K562 (cell line): ENCODE measurements at regions not wholly inside any gene's neighbourhood (a gene's known extent, or its start where the extent isn't known, plus 50 kb on each side); places are given as distances from the start of the nearest gene placed in this dataset.

Source experiments
- ATAC-seq: fragments of 200-7000 bp; cut with Tn5 transposase; 3 replicates; pipeline ENCODE4 v1.9.1; 2020; ENCODE audit warnings: moderate library complexity
- BruUV-seq: library from RNA; stranded (reverse); fragments of 400-500 nt; replicated peaks from 2 replicates; lab custom pipeline; 2021; lab: Mats Ljungman, UMichigan
- CTCF ChIA-PET: fragments of 300-600 bp; formaldehyde crosslinking; extraction: SDS; loops from one replicate; lab custom pipeline; 2021; ENCODE audit warnings: low intra/inter-chr PET ratio; lab: Yijun Ruan, JAX
- POLR2A ChIA-PET: fragments of 300-600, 350-650 bp; sonication (Branson Sonifier 250); formaldehyde crosslinking; extraction: SDS; loops from one replicate; lab custom pipeline; 2021; ENCODE audit warnings: antibody characterized with exemption, inconsistent platforms; lab: Yijun Ruan, JAX
- DNase-seq, 4 experiments: peaks; one replicate each; pipeline versions ENCODE4 v3.0.0 to v3.0.0-alpha.2; 2011 to 2018; ENCODE audit warnings: low spot score in 3 of 4, mixed read lengths in 3 of 4; ENCODE audit errors: extremely low read depth in 1 of 4
- FAIRE-seq: peaks from 2 replicates; lab custom pipeline; 2011; peaks lifted over from hg19 to GRCh38; lab: Jason Lieb, UNC
- H2AFZ ChIP-seq: 2 replicates; pipeline ENCODE4 v1.6.0; 2011; ENCODE audit warnings: low read depth, low read length, control low read depth, inconsistent platforms
- H3K27ac ChIP-seq: fragments of 200-600 bp; 3 replicates; pipeline ENCODE4 v1.8.0; 2011; ENCODE audit warnings: low read depth, mild to moderate bottlenecking, control low read depth, inconsistent platforms, low read length, moderate library complexity, mixed read lengths; ENCODE audit errors: extremely low read depth
- H3K27me3 ChIP-seq, 2 experiments: fragments of 300-600 bp in 1 of 2; 2 replicates in 1 of 2; 3 replicates in 1 of 2; pipeline versions ENCODE4 v1.6.0 to v1.8.0; 2011; ENCODE audit warnings: inconsistent platforms in 2 of 2, low read length in 2 of 2, mild to moderate bottlenecking in 1 of 2, mixed read lengths in 1 of 2, moderate library complexity in 1 of 2; ENCODE audit not compliant: control insufficient read depth in 2 of 2, insufficient read depth in 2 of 2
- H3K36me3 ChIP-seq: fragments of 300-600 bp; 3 replicates; pipeline ENCODE4 v1.8.0; 2011; ENCODE audit warnings: mild to moderate bottlenecking, low read length, inconsistent platforms; ENCODE audit not compliant: control insufficient read depth, insufficient read depth
- H3K4me1 ChIP-seq, 2 experiments: fragments of 200-600 bp in 1 of 2; replicated peaks in 1 of 2; 2 replicates in 1 of 2; 3 replicates in 1 of 2; pipeline versions ENCODE4 v1.5.1 to v1.8.0; 2011; ENCODE audit warnings: inconsistent platforms in 2 of 2, low read length in 2 of 2, mild to moderate bottlenecking in 1 of 2, mixed read lengths in 1 of 2, moderate library complexity in 1 of 2; ENCODE audit not compliant: control insufficient read depth in 2 of 2, insufficient read depth in 2 of 2
- H3K4me2 ChIP-seq: 2 replicates; pipeline ENCODE4 v1.6.1; 2011; ENCODE audit warnings: low read length, control low read depth, inconsistent platforms, mixed read lengths; ENCODE audit not compliant: insufficient read depth
- H3K4me3 ChIP-seq: fragments of 200-600 bp; sonication (generic), shearing (Covaris generic); 2 replicates; pipeline ENCODE4 v1.5.1; 2016; ENCODE audit warnings: control low read depth, inconsistent platforms
- H3K79me2 ChIP-seq: fragments of 200-600 bp; 3 replicates; pipeline ENCODE4 v1.8.0; 2011; ENCODE audit warnings: low read length, inconsistent platforms; ENCODE audit not compliant: control insufficient read depth, insufficient read depth
- H3K9ac ChIP-seq, 2 experiments: 2 replicates each; pipeline versions ENCODE4 v1.6.0 to v1.6.1; 2011; ENCODE audit warnings: low read depth in 2 of 2, low read length in 2 of 2, control low read depth in 1 of 2, inconsistent platforms in 1 of 2, mild to moderate bottlenecking in 1 of 2, mixed read lengths in 1 of 2; ENCODE audit not compliant: insufficient read depth in 1 of 2
- H3K9me1 ChIP-seq: one replicate; pipeline ENCODE4 v1.6.0; 2011; ENCODE audit warnings: inconsistent platforms, mild to moderate bottlenecking, low read length, moderate library complexity; ENCODE audit not compliant: control insufficient read depth, insufficient read depth
- H3K9me3 ChIP-seq: replicated peaks from 2 replicates; pipeline ENCODE4 v1.5.1; 2011; ENCODE audit warnings: low read depth, low read length, inconsistent platforms; ENCODE audit not compliant: control insufficient read depth, insufficient read depth
- H4K20me1 ChIP-seq: replicated peaks from 2 replicates; pipeline ENCODE4 v1.6.1; 2011; ENCODE audit warnings: low read length, inconsistent platforms, mixed read lengths; ENCODE audit not compliant: control insufficient read depth, insufficient read depth
- C11orf30 ChIP-seq: fragments of 450-650 bp; IDR thresholded peaks from 2 replicates; pipeline ENCODE4 v1.6.1; 2016; ENCODE audit warnings: low read depth, mild to moderate bottlenecking
- ELK1 ChIP-seq: sonication (generic); formaldehyde crosslinking; IDR thresholded peaks from 2 replicates; pipeline ENCODE4 v1.8.1; 2022; ENCODE audit warnings: missing genetic modification reagents
- ETV6 ChIP-seq, 3 experiments: fragments of 150-350 bp in 1 of 3; sonication (generic) in 1 of 3; formaldehyde crosslinking in 1 of 3; IDR thresholded peaks; 2 replicates each; pipeline versions ENCODE4 v1.6.1 to v1.8.0; 2014 to 2022; ENCODE audit warnings: borderline replicate concordance in 2 of 3, low read depth in 2 of 3, antibody characterized with exemption in 1 of 3, low read length in 1 of 3, mild to moderate bottlenecking in 1 of 3, missing genetic modification reagents in 1 of 3
- GATAD2B ChIP-seq: fragments of 450-650 bp; IDR thresholded peaks from 2 replicates; pipeline ENCODE4 v1.6.1; 2017; ENCODE audit warnings: mild to moderate bottlenecking, borderline replicate concordance
- MBD1 ChIP-seq: fragments of 250-450 bp; sonication (Bioruptor Pico); IDR thresholded peaks from 2 replicates; pipeline ENCODE4 v1.8.0; 2022; ENCODE audit warnings: inconsistent platforms
- MTA3 ChIP-seq: fragments of 450-650 bp; formaldehyde crosslinking; IDR thresholded peaks from 2 replicates; pipeline ENCODE4 v1.6.1; 2017; ENCODE audit warnings: mild to moderate bottlenecking, borderline replicate concordance
- RHOXF2B ChIP-seq: fragments of 250-450 bp; sonication (Bioruptor Pico); conservative IDR thresholded peaks from 2 replicates; pipeline ENCODE4 v1.5.1; 2021
- WGBS: fragments of 100-300 bp; shearing (Covaris generic); methylation state at CpG from one replicate; pipeline ENCODE4 v1.1.6; 2016; ENCODE audit warnings: low coverage, mixed read lengths; ENCODE audit not compliant: insufficient coverage; ENCODE audit errors: missing lambda C conversion rate; 5-methylcytosine and 5-hydroxymethylcytosine counted together
- in situ Hi-C: fragments of 300-500 bp; cut with MboI; formaldehyde crosslinking; loops from 4 replicates; pipeline ENCODE4 v1.15.0; 2018; ENCODE audit warnings: inconsistent platforms, mixed read lengths
- intact Hi-C: fragments of 100-400 bp; cut with micrococcal nuclease; formaldehyde crosslinking; loops from 2 replicates; pipeline ENCODE4 v1.14.2; 2022
- TF ChIP-seq, protein P1 (sequence below): fragments of 250-450 bp; sonication (Bioruptor Pico); IDR thresholded peaks from 2 replicates; pipeline ENCODE4 v1.5.0; 2020; ENCODE audit warnings: mild to moderate bottlenecking

DNA sequence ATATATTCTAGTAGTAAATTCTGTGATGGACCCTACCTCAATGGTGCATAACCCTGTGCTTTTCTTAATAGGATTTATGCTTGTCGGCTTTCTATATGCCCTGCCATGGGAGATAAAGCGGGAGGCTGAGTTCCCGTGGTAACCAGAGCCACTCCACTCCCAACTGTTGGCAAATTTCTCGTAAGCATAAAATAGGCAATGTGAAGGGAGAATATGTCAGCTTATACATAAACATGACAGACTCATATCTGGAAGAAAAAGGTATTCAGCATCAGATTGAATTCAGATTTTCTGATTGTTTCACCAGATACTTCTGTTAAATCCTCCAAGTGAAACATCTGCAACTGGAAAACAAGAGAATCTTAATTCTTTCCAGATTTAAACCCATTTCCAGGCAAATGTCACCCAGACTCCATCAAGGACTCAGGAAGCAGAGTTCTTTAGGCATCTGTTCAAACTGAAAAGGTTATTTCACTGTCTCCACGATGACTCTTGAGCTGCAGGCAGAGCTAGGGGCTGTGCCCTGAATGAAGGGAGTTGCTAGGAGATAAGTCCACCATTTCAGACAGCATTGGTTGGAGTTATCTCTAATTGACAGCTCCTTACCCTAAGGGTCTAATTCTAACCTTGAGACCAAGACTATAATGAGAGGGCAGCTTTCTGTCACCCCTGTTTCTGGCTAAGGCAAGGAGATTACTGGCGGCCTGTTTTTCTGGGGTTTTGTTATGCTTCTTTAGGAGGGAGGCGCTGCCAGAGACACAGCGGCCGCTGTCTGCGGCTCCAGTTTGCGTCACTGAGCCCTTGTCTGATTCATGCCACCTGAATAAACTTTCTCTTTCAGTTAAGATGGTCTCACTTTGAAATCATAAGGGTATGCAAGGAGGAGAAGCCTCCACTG, 381.3 kb downstream of the SOX11 start:
- H3K9me1 ChIP-seq = no peaks in the 10 kb centered on the region
- 1% methylated on average over 10 of the region's 11 CpGs for WGBS
- 0 out of 2 replicates have a peak, but pooled peaks cover 2% of the 10 kb centered on the region for H3K9me3 ChIP-seq
- no peak for FAIRE-seq
- no peaks in the 10 kb centered on the region for H3K36me3 ChIP-seq
- no peak for ATAC-seq
- CTCF ChIA-PET = interaction anchor here (0.8 kb wide), 1 partner anchor 16 kb away, joined by 3 read pairs; no protein-coding TSS in a partner anchor
- in situ Hi-C loops (no loop called here), intact Hi-C loops (no loop called here)
- no peak overlapping the region for H3K4me3 ChIP-seq
- H3K27ac ChIP-seq = no peak overlapping the region
- no peaks in the 10 kb centered on the region for H3K4me1 ChIP-seq
- no TSS peak for BruUV-seq
- no peaks in the 10 kb centered on the region for H4K20me1 ChIP-seq
- no peak for DNase-seq
- H3K79me2 ChIP-seq = no peaks in the 10 kb centered on the region
- POLR2A ChIA-PET = no interaction called here
- no peak overlapping the region for H3K9ac ChIP-seq
- H3K27me3 ChIP-seq = no peaks in the 10 kb centered on the region
- H3K4me2 ChIP-seq = no peak overlapping the region
- no peak overlapping the region for H2AFZ ChIP-seq
- TF ChIP-seq RHOXF2B (no peak), ELK1 (no peak)

GRCh38 chr2:6074089-6074643, 382.0 kb downstream of the SOX11 start:
- H3K4me3 ChIP-seq = no peak overlapping the region
- no peak for DNase-seq
- POLR2A ChIA-PET = no interaction called here
- H3K36me3 ChIP-seq = no peaks in the 10 kb centered on the region
- no peaks in the 10 kb centered on the region for H3K4me1 ChIP-seq
- no peak for FAIRE-seq
- no peak overlapping the region for H3K9ac ChIP-seq
- H4K20me1 ChIP-seq = no peaks in the 10 kb centered on the region
- ATAC-seq = no peak
- CTCF ChIA-PET = interaction anchor here (0.8 kb wide), 1 partner anchor 17 kb away, joined by 3 read pairs; no protein-coding TSS in a partner anchor
- no peak overlapping the region for H3K27ac ChIP-seq
- H3K27me3 ChIP-seq = no peaks in the 10 kb centered on the region
- H3K9me1 ChIP-seq = no peaks in the 10 kb centered on the region
- H3K9me3 ChIP-seq = 0 out of 2 replicates have a peak, but pooled peaks cover 2% of the 10 kb centered on the region
- intact Hi-C loops (no loop called here), in situ Hi-C loops (no loop called here)
- no peak overlapping the region for H2AFZ ChIP-seq
- WGBS = 0% methylated on average over 9 of the region's 9 CpGs
- no peaks in the 10 kb centered on the region for H3K79me2 ChIP-seq
- no TSS peak for BruUV-seq
- H3K4me2 ChIP-seq = no peak overlapping the region
- TF ChIP-seq GATAD2B = no peak
- TF ChIP-seq, protein P1, sequence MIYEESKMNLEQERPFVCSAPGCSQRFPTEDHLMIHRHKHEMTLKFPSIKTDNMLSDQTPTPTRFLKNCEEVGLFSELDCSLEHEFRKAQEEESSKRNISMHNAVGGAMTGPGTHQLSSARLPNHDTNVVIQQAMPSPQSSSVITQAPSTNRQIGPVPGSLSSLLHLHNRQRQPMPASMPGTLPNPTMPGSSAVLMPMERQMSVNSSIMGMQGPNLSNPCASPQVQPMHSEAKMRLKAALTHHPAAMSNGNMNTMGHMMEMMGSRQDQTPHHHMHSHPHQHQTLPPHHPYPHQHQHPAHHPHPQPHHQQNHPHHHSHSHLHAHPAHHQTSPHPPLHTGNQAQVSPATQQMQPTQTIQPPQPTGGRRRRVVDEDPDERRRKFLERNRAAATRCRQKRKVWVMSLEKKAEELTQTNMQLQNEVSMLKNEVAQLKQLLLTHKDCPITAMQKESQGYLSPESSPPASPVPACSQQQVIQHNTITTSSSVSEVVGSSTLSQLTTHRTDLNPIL (CRISPR knock-in tag) = no peak
- no peak for TF ChIP-seq C11orf30
- TF ChIP-seq ETV6 (IDR thresholded peaks at IDR 0.05; ENCODE audit: borderline replicate concordance in 1 of 2, low read depth in 2 of 2, low read length in 1 of 2) = no peak
- no peak for TF ChIP-seq ETV6 (CRISPR knock-in tag; IDR thresholded peaks at IDR 0.05; ENCODE audit: borderline replicate concordance)
- no peak for TF ChIP-seq MTA3
- TF ChIP-seq MBD1 (CRISPR knock-in tag) = no peak
